ENCODE measurements at regions not wholly inside any gene's neighbourhood (a gene's known extent, or its start where the extent isn't known, plus 50 kb on each side); places are given as distances from the start of the nearest gene placed in this dataset.

- Histone ChIP-seq H3K9me3 (ENCODE audit: low read length) (no peaks in the 10 kb centered on the region), H3K27ac (ENCODE audit: low read length) (no peak overlapping the region), H3K4me2 (ENCODE audit: low read length) (no peak overlapping the region), H3K36me3 (ENCODE audit: low read depth, low read length) (no peaks in the 10 kb centered on the region), H3K27me3 (ENCODE audit: low read length) (no peaks in the 10 kb centered on the region), H3K9me2 (replicated peaks; ENCODE audit: low read length) (no peaks in the 10 kb centered on the region), H3F3A (ENCODE audit: low read length, unreplicated experiment) (no peaks in the 10 kb centered on the region), H3K79me2 (ENCODE audit: low read length) (no peaks in the 10 kb centered on the region), H2AFZ (ENCODE audit: low read length) (no peak overlapping the region), H4K20me1 (ENCODE audit: low read length) (no peaks in the 10 kb centered on the region), H3K4me1 (ENCODE audit: insufficient read depth, low read length) (no peaks in the 10 kb centered on the region), H3K9ac (ENCODE audit: low read length) (no peak overlapping the region), H3K4me3 (ENCODE audit: low read length) (no peak overlapping the region)
- intact Hi-C loops (cut with micrococcal nuclease), result no loop called here
- no TSS peak for BruUV-seq (replicated peaks)
- ATAC-seq, result no peak
- CTCF ChIA-PET, result no interaction called here
- DNase-seq, result no peak
- TF ChIP-seq EZH2phosphoT487 (IDR thresholded peaks at IDR 0.05; ENCODE audit: borderline replicate concordance, low read length), result no peak
- TF ChIP-seq CTCF (conservative IDR thresholded peaks at IDR 0.05; ENCODE audit: low read depth, low read length), result no peak
- no peak for TF ChIP-seq EZH2 (IDR thresholded peaks at IDR 0.05; ENCODE audit: low read length, unreplicated experiment)
- POLR2A ChIA-PET (ENCODE audit: unreplicated experiment), result no interaction called here
Measured at GRCh38 chr2:126431136-126431535, 224.8 kb upstream of the GYPC start.

GRCh38 chr2:126436411-126436810 is 219.5 kb upstream of the GYPC start:
- H3K27ac ChIP-seq (ENCODE audit: low read length), result no peak overlapping the region
- 0 out of 2 replicates have a peak, but pooled peaks cover 3% of the 10 kb centered on the region for H3K27me3 ChIP-seq (ENCODE audit: low read length)
- no peaks in the 10 kb centered on the region for H3K79me2 ChIP-seq (ENCODE audit: low read length)
- no peak overlapping the region for H3K4me3 ChIP-seq (ENCODE audit: low read length)
- no peaks in the 10 kb centered on the region for H3K9me2 ChIP-seq (replicated peaks; ENCODE audit: low read length)
- no peaks in the 10 kb centered on the region for H3K36me3 ChIP-seq (ENCODE audit: low read depth, low read length)
- H3K4me1 ChIP-seq (ENCODE audit: insufficient read depth, low read length), result no peaks in the 10 kb centered on the region
- ATAC-seq (no peak), DNase-seq (no peak)
- H2AFZ ChIP-seq (ENCODE audit: low read length), result no peak overlapping the region
- ChIA-PET POLR2A (ENCODE audit: unreplicated experiment) (no interaction called here), CTCF (no interaction called here)
- H3K9me3 ChIP-seq (ENCODE audit: low read length), result no peaks in the 10 kb centered on the region
- no peak for TF ChIP-seq CTCF (conservative IDR thresholded peaks at IDR 0.05; ENCODE audit: low read depth, low read length)
- TF ChIP-seq EZH2phosphoT487 (IDR thresholded peaks at IDR 0.05; ENCODE audit: borderline replicate concordance, low read length), result no peak
- TF ChIP-seq EZH2 (IDR thresholded peaks at IDR 0.05; ENCODE audit: low read length, unreplicated experiment), result no peak
- no peaks in the 10 kb centered on the region for H4K20me1 ChIP-seq (ENCODE audit: low read length)
- H3F3A ChIP-seq (ENCODE audit: low read length, unreplicated experiment), result no peaks in the 10 kb centered on the region
- no peak overlapping the region for H3K4me2 ChIP-seq (ENCODE audit: low read length)
- intact Hi-C loops (cut with micrococcal nuclease), result no loop called here
- no peak overlapping the region for H3K9ac ChIP-seq (ENCODE audit: low read length)
- BruUV-seq (replicated peaks), result no TSS peak

- no peak overlapping the region for H3K9ac ChIP-seq (ENCODE audit: low read length)
- no peaks in the 10 kb centered on the region for H3F3A ChIP-seq (ENCODE audit: low read length, unreplicated experiment)
- ChIA-PET POLR2A (ENCODE audit: unreplicated experiment) (no interaction called here), CTCF (no interaction called here)
- TF ChIP-seq CTCF (conservative IDR thresholded peaks at IDR 0.05; ENCODE audit: low read depth, low read length), result no peak
- no peak for TF ChIP-seq EZH2phosphoT487 (IDR thresholded peaks at IDR 0.05; ENCODE audit: borderline replicate concordance, low read length)
- TF ChIP-seq EZH2 (IDR thresholded peaks at IDR 0.05; ENCODE audit: low read length, unreplicated experiment), result no peak
- no peaks in the 10 kb centered on the region for H3K9me3 ChIP-seq (ENCODE audit: low read length)
- intact Hi-C loops (cut with micrococcal nuclease), result no loop called here
- H3K27ac ChIP-seq (ENCODE audit: low read length), result no peak overlapping the region
- no peak overlapping the region for H2AFZ ChIP-seq (ENCODE audit: low read length)
- H3K9me2 ChIP-seq (replicated peaks; ENCODE audit: low read length), result no peaks in the 10 kb centered on the region
- H3K4me1 ChIP-seq (ENCODE audit: insufficient read depth, low read length), result no peaks in the 10 kb centered on the region
- H3K79me2 ChIP-seq (ENCODE audit: low read length), result no peaks in the 10 kb centered on the region
- H3K27me3 ChIP-seq (ENCODE audit: low read length), result 0 out of 2 replicates have a peak, but pooled peaks cover 3% of the 10 kb centered on the region
- no peaks in the 10 kb centered on the region for H4K20me1 ChIP-seq (ENCODE audit: low read length)
- no peak overlapping the region for H3K4me2 ChIP-seq (ENCODE audit: low read length)
- H3K36me3 ChIP-seq (ENCODE audit: low read depth, low read length), result no peaks in the 10 kb centered on the region
- DNase-seq, result no peak
- BruUV-seq (replicated peaks), result no TSS peak
- no peak overlapping the region for H3K4me3 ChIP-seq (ENCODE audit: low read length)
- ATAC-seq, result no peak
Measured at GRCh38 chr2:126437016-126437415, 218.9 kb upstream of the GYPC start.
